ENCODE measurements at regions not wholly inside any gene's neighbourhood (a gene's known extent, or its start where the extent isn't known, plus 50 kb on each side); places are given as distances from the start of the nearest gene placed in this dataset.

- no peak overlapping the region for H3K4me3 ChIP-seq (ENCODE audit: low read depth, low read length)
- no peak for TF ChIP-seq CTCF (IDR thresholded peaks at IDR 0.05; ENCODE audit: low read depth, low read length)
Measured at GRCh38 chr4:145316897-145317574, 136.6 kb upstream of the OTUD4 start.

GRCh38 chr4:145315811-145316225, 135.4 kb upstream of the OTUD4 start:
- TF ChIP-seq CTCF (IDR thresholded peaks at IDR 0.05; ENCODE audit: low read depth, low read length): no peak
- H3K4me3 ChIP-seq (ENCODE audit: low read depth, low read length): no peak overlapping the region

- H3K4me3 ChIP-seq (ENCODE audit: low read depth, low read length): no peak overlapping the region
- no peak for TF ChIP-seq CTCF (IDR thresholded peaks at IDR 0.05; ENCODE audit: low read depth, low read length)
Measured at GRCh38 chr4:145308598-145308997, 128.2 kb upstream of the OTUD4 start.

GRCh38 chr4:145307763-145308430, 127.5 kb upstream of the OTUD4 start:
- H3K4me3 ChIP-seq (ENCODE audit: low read depth, low read length): no peak overlapping the region
- TF ChIP-seq CTCF (IDR thresholded peaks at IDR 0.05; ENCODE audit: low read depth, low read length): no peak

- no peak for TF ChIP-seq CTCF (IDR thresholded peaks at IDR 0.05; ENCODE audit: low read depth, low read length)
- H3K4me3 ChIP-seq (ENCODE audit: low read depth, low read length): no peak overlapping the region
Measured at GRCh38 chr4:145307120-145307519, 126.7 kb upstream of the OTUD4 start.

GRCh38 chr4:145302725-145303124, 122.3 kb upstream of the OTUD4 start:
- no peak overlapping the region for H3K4me3 ChIP-seq (ENCODE audit: low read depth, low read length)
- no peak for TF ChIP-seq CTCF (IDR thresholded peaks at IDR 0.05; ENCODE audit: low read depth, low read length)

- no peak overlapping the region for H3K4me3 ChIP-seq (ENCODE audit: low read depth, low read length)
- no peak for TF ChIP-seq CTCF (IDR thresholded peaks at IDR 0.05; ENCODE audit: low read depth, low read length)
Measured at GRCh38 chr4:145301386-145302080, 121.1 kb upstream of the OTUD4 start.

Data from WI38 (cell line).